H1 (cell line): ENCODE measurements at regions not wholly inside any gene's neighbourhood (a gene's known extent, or its start where the extent isn't known, plus 50 kb on each side); places are given as distances from the start of the nearest gene placed in this dataset.

Experiments
- CHD7 ChIP-seq: fragments of 300-600 bp; sonication (generic); IDR thresholded peaks from 2 replicates; pipeline ENCODE4 v1.7.1; 2012; ENCODE audit warnings: low read length, moderate library complexity, mild to moderate bottlenecking, inconsistent platforms; ENCODE audit not compliant: insufficient replicate concordance
- GABPA ChIP-seq: IDR thresholded peaks from 2 replicates; pipeline ENCODE4 v1.6.1; 2011; ENCODE audit warnings: mild to moderate bottlenecking, low read length, moderate library complexity, borderline replicate concordance; ENCODE audit not compliant: insufficient read depth
- PHF8 ChIP-seq: fragments of 200-600 bp; sonication (generic); conservative IDR thresholded peaks from 2 replicates; pipeline ENCODE4 v1.7.1; 2012; ENCODE audit warnings: low read depth, mild to moderate bottlenecking, inconsistent platforms, low read length, moderate library complexity
- POU5F1 ChIP-seq: IDR thresholded peaks from 2 replicates; pipeline ENCODE4 v1.6.1; 2011; ENCODE audit warnings: low read depth, mild to moderate bottlenecking, low read length, moderate library complexity
- SIN3A ChIP-seq, 2 experiments: IDR thresholded peaks in 1 of 2; conservative IDR thresholded peaks in 1 of 2; 2 replicates each; pipeline ENCODE4 v1.6.1; 2011 to 2012; ENCODE audit warnings: low read length in 2 of 2, improper control_type of control experiment in 1 of 2, low read depth in 1 of 2, mild to moderate bottlenecking in 1 of 2
- TAF7 ChIP-seq: optimal IDR thresholded peaks from 2 replicates; pipeline ENCODE3; 2011; ENCODE audit warnings: low read depth, mild to moderate bottlenecking, inconsistent platforms, low read length, moderate library complexity, borderline replicate concordance
- USF2 ChIP-seq: IDR thresholded peaks from 2 replicates; pipeline ENCODE4 v1.6.1; 2011; ENCODE audit warnings: low read length, improper control_type of control experiment

GRCh38 chr14:39483682-39484081 lies 51.4 kb upstream of the FBXO33 start (continued):
- no peak for TF ChIP-seq CHD7
- no peak for TF ChIP-seq GABPA
- TF ChIP-seq POU5F1: no peak
- TF ChIP-seq PHF8: no peak
- TF ChIP-seq USF2: no peak
- no peak for TF ChIP-seq SIN3A (conservative IDR thresholded peaks at IDR 0.05 in 1 of 2, IDR thresholded peaks at IDR 0.05 in 1 of 2; ENCODE audit: low read depth in 1 of 2, low read length in 2 of 2)
- TF ChIP-seq TAF7: no peak
